ENCODE measurements at regions not wholly inside any gene's neighbourhood (a gene's known extent, or its start where the extent isn't known, plus 50 kb on each side); places are given as distances from the start of the nearest gene placed in this dataset.

DNA sequence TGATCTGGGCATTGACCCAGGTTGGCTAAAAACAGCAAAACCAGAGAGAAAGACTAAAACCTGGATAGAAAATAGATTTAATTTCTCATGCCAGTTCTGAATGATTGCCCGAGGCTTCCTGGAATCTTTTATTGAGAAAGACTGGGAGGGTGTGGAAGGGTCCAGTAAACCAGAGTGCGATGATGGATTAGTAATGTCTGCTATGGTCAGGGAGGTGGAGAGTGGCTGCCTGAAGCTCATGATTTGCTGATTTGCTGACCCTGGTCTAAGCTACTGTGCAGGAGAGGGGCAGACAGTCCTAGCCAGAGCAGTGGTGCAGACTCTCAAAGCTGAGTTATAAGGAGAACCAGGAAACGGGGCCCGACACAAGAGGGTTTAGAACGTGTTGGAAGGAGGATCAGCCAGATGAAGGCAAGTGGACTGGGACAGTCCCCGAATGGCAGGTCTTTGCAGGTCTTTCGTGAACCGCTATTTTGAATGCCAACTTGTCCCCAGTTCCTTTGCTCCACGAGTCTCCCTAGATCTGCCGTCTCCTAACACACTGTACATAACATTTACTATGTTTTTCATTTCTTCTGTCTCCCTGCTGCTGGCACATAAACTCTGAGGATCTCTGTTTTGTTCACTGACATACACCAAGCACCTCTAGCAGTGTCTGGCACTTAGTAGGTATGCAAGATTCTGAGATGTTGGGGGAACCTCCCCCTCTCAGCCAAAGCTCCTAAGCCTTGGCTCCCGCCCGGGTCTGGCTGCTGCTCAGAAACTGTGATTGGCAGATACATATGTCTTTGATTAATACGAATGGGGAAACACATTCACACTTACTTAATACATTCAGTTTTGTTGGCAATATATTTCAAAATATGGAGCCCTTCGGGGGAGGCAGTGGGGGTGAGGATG lies 237.3 kb upstream of the TNRC6C start:
- TF ChIP-seq, protein P1, sequence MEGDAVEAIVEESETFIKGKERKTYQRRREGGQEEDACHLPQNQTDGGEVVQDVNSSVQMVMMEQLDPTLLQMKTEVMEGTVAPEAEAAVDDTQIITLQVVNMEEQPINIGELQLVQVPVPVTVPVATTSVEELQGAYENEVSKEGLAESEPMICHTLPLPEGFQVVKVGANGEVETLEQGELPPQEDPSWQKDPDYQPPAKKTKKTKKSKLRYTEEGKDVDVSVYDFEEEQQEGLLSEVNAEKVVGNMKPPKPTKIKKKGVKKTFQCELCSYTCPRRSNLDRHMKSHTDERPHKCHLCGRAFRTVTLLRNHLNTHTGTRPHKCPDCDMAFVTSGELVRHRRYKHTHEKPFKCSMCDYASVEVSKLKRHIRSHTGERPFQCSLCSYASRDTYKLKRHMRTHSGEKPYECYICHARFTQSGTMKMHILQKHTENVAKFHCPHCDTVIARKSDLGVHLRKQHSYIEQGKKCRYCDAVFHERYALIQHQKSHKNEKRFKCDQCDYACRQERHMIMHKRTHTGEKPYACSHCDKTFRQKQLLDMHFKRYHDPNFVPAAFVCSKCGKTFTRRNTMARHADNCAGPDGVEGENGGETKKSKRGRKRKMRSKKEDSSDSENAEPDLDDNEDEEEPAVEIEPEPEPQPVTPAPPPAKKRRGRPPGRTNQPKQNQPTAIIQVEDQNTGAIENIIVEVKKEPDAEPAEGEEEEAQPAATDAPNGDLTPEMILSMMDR (conservative IDR thresholded peaks at IDR 0.05; ENCODE audit: low read depth, low read length) = no peak
- TF ChIP-seq EZH2phosphoT487 (IDR thresholded peaks at IDR 0.05; ENCODE audit: borderline replicate concordance, low read length) (no peak), EZH2 (IDR thresholded peaks at IDR 0.05; ENCODE audit: low read length, unreplicated experiment) (no peak)

Measured in PC-3 (cell line).